ENCODE measurements at regions not wholly inside any gene's neighbourhood (a gene's known extent, or its start where the extent isn't known, plus 50 kb on each side); places are given as distances from the start of the nearest gene placed in this dataset.

- TF ChIP-seq EP300 (IDR thresholded peaks at IDR 0.05) (peak; percentile 66 to 89), CTCF (IDR thresholded peaks at IDR 0.05) (peak in 3 of 5 experiments; percentile 30 to 77 (median 74)), POLR2A (IDR thresholded peaks at IDR 0.05) (peak; percentile 99 to 100)
Measured at GRCh38 chr9:94166236-94166975, 82.1 kb downstream of the PTPDC1 start.
